Peyer's patch (tissue), 4 donors: ENCODE measurements at regions not wholly inside any gene's neighbourhood (a gene's known extent, or its start where the extent isn't known, plus 50 kb on each side); places are given as distances from the start of the nearest gene placed in this dataset.

ENCODE experiments used
- CTCF ChIP-seq, 6 experiments: fragments of 450-650 bp in 4 of 6; fragments of 200-600 bp in 2 of 6; sonication (generic) in 1 of 6; IDR thresholded peaks; one replicate each; pipeline ENCODE4 v1.5.1; 2017 to 2019; ENCODE audit warnings: antibody characterized with exemption in 6 of 6, mild to moderate bottlenecking in 3 of 6, moderate library complexity in 1 of 6
- POLR2A ChIP-seq, 2 donors: fragments of 450-650 bp; IDR thresholded peaks; one replicate each; pipeline ENCODE4 v1.5.1; 2017; ENCODE audit warnings: antibody characterized with exemption in 2 of 2, mild to moderate bottlenecking in 2 of 2, moderate library complexity in 2 of 2

- no peak for TF ChIP-seq POLR2A (IDR thresholded peaks at IDR 0.05)
- no peak for TF ChIP-seq CTCF (IDR thresholded peaks at IDR 0.05)
Measured at GRCh38 chr5:108581026-108581425, 166.7 kb upstream of the FER start.
